ENCODE measurements at regions not wholly inside any gene's neighbourhood (a gene's known extent, or its start where the extent isn't known, plus 50 kb on each side); places are given as distances from the start of the nearest gene placed in this dataset.
A peak's percentile ranks its signal among the peaks of the same experiment; 100 is the strongest.

DNA sequence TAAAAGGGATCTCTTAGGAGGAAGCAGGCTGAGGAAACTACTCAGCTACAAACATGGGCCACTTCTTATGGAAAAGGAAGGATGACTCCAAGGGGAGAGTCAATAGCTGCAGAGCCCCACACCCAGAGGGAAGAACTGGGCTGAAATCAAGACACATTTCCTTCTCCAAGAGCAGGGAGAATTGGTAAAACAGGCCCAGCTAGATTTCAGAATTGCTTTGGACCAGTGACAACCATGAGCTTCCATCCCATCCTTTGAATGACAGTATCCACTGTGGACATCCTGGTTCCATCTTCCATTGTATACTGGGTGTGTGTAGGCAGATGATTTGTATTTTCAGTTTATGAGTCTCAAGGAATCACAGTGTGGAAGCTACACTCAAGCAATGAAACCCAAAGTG is 267.5 kb downstream of the IRF8 start:
- intact Hi-C loops (cut with DNase I) = no loop called here
- H3K4me1 ChIP-seq = no peaks in the 10 kb centered on the region
- H3K27ac ChIP-seq = no peak overlapping the region
- H3K36me3 ChIP-seq = no peaks in the 10 kb centered on the region
- TF ChIP-seq, protein P1, sequence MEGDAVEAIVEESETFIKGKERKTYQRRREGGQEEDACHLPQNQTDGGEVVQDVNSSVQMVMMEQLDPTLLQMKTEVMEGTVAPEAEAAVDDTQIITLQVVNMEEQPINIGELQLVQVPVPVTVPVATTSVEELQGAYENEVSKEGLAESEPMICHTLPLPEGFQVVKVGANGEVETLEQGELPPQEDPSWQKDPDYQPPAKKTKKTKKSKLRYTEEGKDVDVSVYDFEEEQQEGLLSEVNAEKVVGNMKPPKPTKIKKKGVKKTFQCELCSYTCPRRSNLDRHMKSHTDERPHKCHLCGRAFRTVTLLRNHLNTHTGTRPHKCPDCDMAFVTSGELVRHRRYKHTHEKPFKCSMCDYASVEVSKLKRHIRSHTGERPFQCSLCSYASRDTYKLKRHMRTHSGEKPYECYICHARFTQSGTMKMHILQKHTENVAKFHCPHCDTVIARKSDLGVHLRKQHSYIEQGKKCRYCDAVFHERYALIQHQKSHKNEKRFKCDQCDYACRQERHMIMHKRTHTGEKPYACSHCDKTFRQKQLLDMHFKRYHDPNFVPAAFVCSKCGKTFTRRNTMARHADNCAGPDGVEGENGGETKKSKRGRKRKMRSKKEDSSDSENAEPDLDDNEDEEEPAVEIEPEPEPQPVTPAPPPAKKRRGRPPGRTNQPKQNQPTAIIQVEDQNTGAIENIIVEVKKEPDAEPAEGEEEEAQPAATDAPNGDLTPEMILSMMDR (IDR thresholded peaks at IDR 0.05) = no peak
- no peak for ATAC-seq
- no peak overlapping the region for H3K4me3 ChIP-seq
- H3K9me3 ChIP-seq = peaks cover 12% of the 10 kb centered on the region
- no peaks in the 10 kb centered on the region for H3K27me3 ChIP-seq (ENCODE audit: low read depth)
- DNase-seq = no peak

DNA sequence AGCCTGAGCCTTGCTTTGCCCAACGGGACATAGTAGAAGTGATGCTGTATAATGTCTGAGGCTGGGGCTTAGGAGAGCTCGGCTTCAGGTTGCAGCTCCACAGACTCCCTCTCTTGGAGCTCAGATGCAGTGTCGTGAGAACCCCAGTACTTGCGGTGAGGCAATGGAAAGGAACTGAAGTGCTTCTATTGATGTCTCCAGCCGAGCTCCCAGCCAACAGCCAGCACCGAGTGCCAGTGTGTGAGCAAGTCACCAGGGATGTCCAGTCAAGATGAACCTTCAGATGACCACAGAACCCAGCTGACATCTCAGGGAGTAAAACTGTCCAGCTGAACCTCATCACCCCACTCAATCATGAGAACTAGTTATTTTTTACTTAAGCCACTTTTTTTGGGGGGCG is 268.1 kb downstream of the IRF8 start:
- Histone ChIP-seq H3K4me1 (no peaks in the 10 kb centered on the region), H3K27me3 (ENCODE audit: low read depth) (peaks cover 2% of the 10 kb centered on the region), H3K27ac (no peak overlapping the region), H3K4me3 (no peak overlapping the region), H3K36me3 (no peaks in the 10 kb centered on the region), H3K9me3 (peaks cover 12% of the 10 kb centered on the region)
- DNase-seq (no peak), ATAC-seq (no peak)
- TF ChIP-seq, protein P1 (IDR thresholded peaks at IDR 0.05) = no peak
- intact Hi-C loops (cut with DNase I) = no loop called here

- TF ChIP-seq, protein P1 (IDR thresholded peaks at IDR 0.05) = no peak
- DNase-seq (no peak), ATAC-seq (no peak)
- no peaks in the 10 kb centered on the region for H3K4me1 ChIP-seq
- no peak overlapping the region for H3K27ac ChIP-seq
- no peaks in the 10 kb centered on the region for H3K36me3 ChIP-seq
- peaks cover 3% of the 10 kb centered on the region for H3K27me3 ChIP-seq (ENCODE audit: low read depth)
- no peak overlapping the region for H3K4me3 ChIP-seq
- intact Hi-C loops (cut with DNase I) = no loop called here
- H3K9me3 ChIP-seq = peaks cover 4% of the 10 kb centered on the region
Measured at GRCh38 chr16:86170720-86171119, 271.8 kb downstream of the IRF8 start.

DNA sequence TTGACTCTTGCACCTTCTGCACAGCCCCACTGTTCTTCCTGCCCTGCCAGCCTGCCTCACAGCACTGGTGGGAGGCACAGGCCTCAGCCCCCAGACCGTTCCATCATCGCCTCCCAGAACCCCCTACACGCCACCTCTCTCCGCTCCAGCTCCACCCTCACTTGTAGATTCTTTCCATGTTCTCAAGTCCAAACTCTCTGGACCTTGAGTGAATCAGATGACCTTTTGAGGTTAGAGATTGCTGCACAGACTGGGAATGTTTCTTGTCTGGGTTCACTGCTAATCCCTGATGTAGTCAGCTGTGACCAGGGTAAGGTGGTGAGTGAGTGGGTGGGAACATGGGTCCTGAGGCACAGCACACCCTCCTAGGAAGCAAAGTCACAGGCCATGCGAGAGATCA is 272.4 kb downstream of the IRF8 start:
- H3K4me3 ChIP-seq = no peak overlapping the region
- intact Hi-C loops (cut with DNase I) = no loop called here
- no peaks in the 10 kb centered on the region for H3K4me1 ChIP-seq
- H3K36me3 ChIP-seq = no peaks in the 10 kb centered on the region
- H3K9me3 ChIP-seq = no peaks in the 10 kb centered on the region
- H3K27me3 ChIP-seq (ENCODE audit: low read depth) = peaks cover 3% of the 10 kb centered on the region
- no peak overlapping the region for H3K27ac ChIP-seq
- TF ChIP-seq, protein P1 (IDR thresholded peaks at IDR 0.05) = no peak
- DNase-seq (no peak), ATAC-seq (peak in 1 of 2 donors; percentile 47)

GRCh38 chr16:86175816-86176215 is 276.9 kb downstream of the IRF8 start:
- no peaks in the 10 kb centered on the region for H3K36me3 ChIP-seq
- no peaks in the 10 kb centered on the region for H3K4me1 ChIP-seq
- ATAC-seq = no peak
- intact Hi-C loops (cut with DNase I) = no loop called here
- peaks cover 3% of the 10 kb centered on the region for H3K27me3 ChIP-seq (ENCODE audit: low read depth)
- H3K4me3 ChIP-seq = no peak overlapping the region
- H3K27ac ChIP-seq = no peak overlapping the region
- no peaks in the 10 kb centered on the region for H3K9me3 ChIP-seq
- TF ChIP-seq, protein P1 (IDR thresholded peaks at IDR 0.05) = no peak
- no peak for DNase-seq

GRCh38 chr16:86176462-86176861 is 277.5 kb downstream of the IRF8 start:
- Histone ChIP-seq H3K27ac (no peak overlapping the region), H3K36me3 (no peaks in the 10 kb centered on the region), H3K9me3 (no peaks in the 10 kb centered on the region), H3K4me3 (no peak overlapping the region), H3K4me1 (no peaks in the 10 kb centered on the region), H3K27me3 (ENCODE audit: low read depth) (peaks cover 3% of the 10 kb centered on the region)
- ATAC-seq (no peak), DNase-seq (no peak)
- intact Hi-C loops (cut with DNase I) = no loop called here
- TF ChIP-seq, protein P1 (IDR thresholded peaks at IDR 0.05) = no peak
